HT1080 (cell line): ENCODE measurements at regions not wholly inside any gene's neighbourhood (a gene's known extent, or its start where the extent isn't known, plus 50 kb on each side); places are given as distances from the start of the nearest gene placed in this dataset.

ENCODE experiments used
- DNase-seq: peaks from one replicate; pipeline ENCODE4 v3.0.0-alpha.2; 2015; ENCODE audit warnings: low read depth

- DNase-seq: peak; percentile 15
Measured at GRCh38 chr3:163476179-163476578, 1602.1 kb downstream of the SI start.

GRCh38 chr3:163474766-163475165, 1603.5 kb downstream of the SI start:
- DNase-seq: no peak

GRCh38 chr3:163468531-163469335, 1609.6 kb downstream of the SI start:
- no peak for DNase-seq

- DNase-seq: no peak
Measured at GRCh38 chr3:163462446-163462845, 1615.8 kb downstream of the SI start.

GRCh38 chr3:163450698-163451097, 1627.6 kb downstream of the SI start:
- no peak for DNase-seq

GRCh38 chr3:163438760-163439159, 1639.5 kb downstream of the SI start:
- no peak for DNase-seq

GRCh38 chr3:163422671-163423070, 1655.6 kb downstream of the SI start:
- DNase-seq: peak; percentile 11

- DNase-seq: no peak
Measured at GRCh38 chr3:163391407-163392181, 1686.7 kb downstream of the SI start.

- DNase-seq: peak; percentile 38
Measured at GRCh38 chr3:163384383-163384782, 1693.9 kb downstream of the SI start.

GRCh38 chr3:163382183-163382582, 1696.1 kb downstream of the SI start:
- no peak for DNase-seq

GRCh38 chr3:163368168-163368567, 1710.1 kb downstream of the SI start:
- peak; percentile 68 for DNase-seq

- DNase-seq: no peak
Measured at GRCh38 chr3:163364717-163365116, 1713.6 kb downstream of the SI start.

GRCh38 chr3:163362151-163362550, 1716.1 kb downstream of the SI start:
- DNase-seq: no peak

- DNase-seq: peak; percentile 66
Measured at GRCh38 chr3:163361357-163361878, 1716.9 kb downstream of the SI start.

GRCh38 chr3:163347944-163348343, 1730.4 kb downstream of the SI start:
- no peak for DNase-seq

GRCh38 chr3:163335429-163335828, 1742.9 kb downstream of the SI start:
- no peak for DNase-seq

GRCh38 chr3:163328680-163329079, 1749.6 kb downstream of the SI start:
- no peak for DNase-seq

- no peak for DNase-seq
Measured at GRCh38 chr3:163327086-163327485, 1751.2 kb downstream of the SI start.

GRCh38 chr3:163315786-163316185, 1762.5 kb downstream of the SI start:
- peak; percentile 81 for DNase-seq

- DNase-seq: no peak
Measured at GRCh38 chr3:163306405-163306804, 1771.9 kb downstream of the SI start.

GRCh38 chr3:163273694-163274093, 1777.1 kb downstream of the OTOL1 start:
- DNase-seq: no peak

- no peak for DNase-seq
Measured at GRCh38 chr3:163266731-163267130, 1770.1 kb downstream of the OTOL1 start.
